ENCODE measurements at regions not wholly inside any gene's neighbourhood (a gene's known extent, or its start where the extent isn't known, plus 50 kb on each side); places are given as distances from the start of the nearest gene placed in this dataset.

DNA sequence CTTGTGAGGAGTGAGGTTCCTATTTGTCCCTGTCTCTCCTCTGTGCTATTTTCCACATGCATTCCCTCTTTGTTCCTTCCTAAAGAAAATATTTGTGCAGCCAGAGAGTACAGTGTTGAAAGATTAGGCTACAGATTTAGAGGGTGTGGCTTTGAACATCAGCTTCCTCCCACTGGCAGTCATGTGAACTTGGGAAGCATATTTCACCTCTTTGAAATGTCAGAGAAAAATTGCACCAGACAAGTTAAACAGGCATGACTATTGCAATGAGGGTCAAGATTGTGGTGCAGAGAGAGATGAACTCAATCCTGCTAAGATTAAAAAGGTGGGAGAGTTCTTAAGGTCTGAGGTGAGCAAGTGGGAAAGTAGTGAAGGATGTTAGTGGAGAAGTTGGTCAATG lies 641.0 kb downstream of the DNAH5 start:
- Histone ChIP-seq H3K79me2 (ENCODE audit: insufficient read depth, low read depth, low read length) (no peaks in the 10 kb centered on the region), H4K20me1 (ENCODE audit: insufficient read depth, low read length) (no peaks in the 10 kb centered on the region), H3K27ac (ENCODE audit: low read depth, low read length, poor library complexity, severe bottlenecking) (no peak overlapping the region), H3K9me3 (ENCODE audit: low read length) (no peaks in the 10 kb centered on the region), H3K4me3 (ENCODE audit: low read depth, low read length, poor library complexity, severe bottlenecking) (no peak overlapping the region), H3K9me2 (ENCODE audit: insufficient read depth, low read length) (no peaks in the 10 kb centered on the region), H3K4me1 (ENCODE audit: insufficient read depth, low read length, poor library complexity, severe bottlenecking) (no peaks in the 10 kb centered on the region), H3K4me2 (ENCODE audit: low read length) (no peak overlapping the region), H2AFZ (ENCODE audit: low read length) (no peak overlapping the region), H3K36me3 (ENCODE audit: insufficient read depth, low read length) (no peaks in the 10 kb centered on the region)
- no peak for DNase-seq (ENCODE audit: low spot score)
- intact Hi-C loops (cut with micrococcal nuclease; ENCODE audit: unreplicated experiment), result no loop called here
- no peak for TF ChIP-seq CTCF (conservative IDR thresholded peaks at IDR 0.05; ENCODE audit: low read length)
- no peak for TF ChIP-seq EZH2phosphoT487 (IDR thresholded peaks at IDR 0.05; ENCODE audit: borderline replicate concordance, low read depth, low read length)
- ChIA-PET POLR2A (interaction anchor here (0.6 kb wide), 4 partner anchors 10 to 1496 kb away, joined by 3 to 4 read pairs (median 4); no protein-coding TSS in a partner anchor), CTCF (ENCODE audit: unreplicated experiment) (no interaction called here)
- BruUV-seq (replicated peaks), result no TSS peak

GRCh38 chr5:13278811-13279210 lies 665.7 kb downstream of the DNAH5 start:
- Histone ChIP-seq H3K9me3 (ENCODE audit: low read length) (no peaks in the 10 kb centered on the region), H3K9me2 (ENCODE audit: insufficient read depth, low read length) (no peaks in the 10 kb centered on the region), H3K27ac (ENCODE audit: low read depth, low read length, poor library complexity, severe bottlenecking) (no peak overlapping the region), H2AFZ (ENCODE audit: low read length) (no peak overlapping the region), H3K36me3 (ENCODE audit: insufficient read depth, low read length) (no peaks in the 10 kb centered on the region), H3K4me1 (ENCODE audit: insufficient read depth, low read length, poor library complexity, severe bottlenecking) (no peaks in the 10 kb centered on the region), H3K79me2 (ENCODE audit: insufficient read depth, low read depth, low read length) (no peaks in the 10 kb centered on the region), H3K4me3 (ENCODE audit: low read depth, low read length, poor library complexity, severe bottlenecking) (no peak overlapping the region), H3K4me2 (ENCODE audit: low read length) (no peak overlapping the region), H4K20me1 (ENCODE audit: insufficient read depth, low read length) (no peaks in the 10 kb centered on the region)
- ChIA-PET POLR2A (interaction anchor here (0.6 to 1.3 kb wide), 2 partner anchors 13 to 67 kb away, joined by 3 read pairs; no protein-coding TSS in a partner anchor), CTCF (ENCODE audit: unreplicated experiment) (no interaction called here)
- DNase-seq (ENCODE audit: low spot score), result no peak
- intact Hi-C loops (cut with micrococcal nuclease; ENCODE audit: unreplicated experiment), result no loop called here
- no TSS peak for BruUV-seq (replicated peaks)
- no peak for TF ChIP-seq EZH2phosphoT487 (IDR thresholded peaks at IDR 0.05; ENCODE audit: borderline replicate concordance, low read depth, low read length)

DNA sequence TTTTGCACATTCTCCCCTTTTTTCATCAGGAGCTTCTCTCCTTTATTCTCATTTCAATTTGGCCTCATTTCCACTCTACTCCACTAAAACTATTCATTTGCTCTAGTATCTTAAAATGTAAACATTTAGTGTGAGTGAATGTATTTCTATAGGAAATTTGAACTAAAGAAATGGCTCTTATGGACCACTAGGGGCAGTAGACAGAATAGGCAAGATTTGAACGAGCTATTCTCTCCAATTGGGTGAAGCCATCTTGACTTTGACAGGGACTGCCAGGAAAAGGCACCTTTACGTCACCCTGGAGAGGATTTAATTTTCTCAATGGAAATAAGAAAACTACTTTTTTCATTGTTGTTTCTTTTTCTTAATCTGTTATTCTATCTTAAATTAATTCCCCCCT lies 666.3 kb downstream of the DNAH5 start:
- Histone ChIP-seq H3K36me3 (ENCODE audit: insufficient read depth, low read length) (no peaks in the 10 kb centered on the region), H3K4me1 (ENCODE audit: insufficient read depth, low read length, poor library complexity, severe bottlenecking) (no peaks in the 10 kb centered on the region), H3K4me2 (ENCODE audit: low read length) (no peak overlapping the region), H3K9me2 (ENCODE audit: insufficient read depth, low read length) (no peaks in the 10 kb centered on the region), H3K79me2 (ENCODE audit: insufficient read depth, low read depth, low read length) (no peaks in the 10 kb centered on the region), H4K20me1 (ENCODE audit: insufficient read depth, low read length) (no peaks in the 10 kb centered on the region), H2AFZ (ENCODE audit: low read length) (no peak overlapping the region), H3K9me3 (ENCODE audit: low read length) (no peaks in the 10 kb centered on the region), H3K4me3 (ENCODE audit: low read depth, low read length, poor library complexity, severe bottlenecking) (no peak overlapping the region), H3K27ac (ENCODE audit: low read depth, low read length, poor library complexity, severe bottlenecking) (no peak overlapping the region)
- TF ChIP-seq EZH2phosphoT487 (IDR thresholded peaks at IDR 0.05; ENCODE audit: borderline replicate concordance, low read depth, low read length) (no peak), CTCF (conservative IDR thresholded peaks at IDR 0.05; ENCODE audit: low read length) (peak; percentile 76)
- POLR2A ChIA-PET, result interaction anchor here (1.3 kb wide), 1 partner anchor 14 kb away, joined by 3 read pairs; no protein-coding TSS in a partner anchor
- peak; percentile 12 for DNase-seq (ENCODE audit: low spot score)
- intact Hi-C loops (cut with micrococcal nuclease; ENCODE audit: unreplicated experiment), result no loop called here
- CTCF ChIA-PET (ENCODE audit: unreplicated experiment), result no interaction called here
- no TSS peak for BruUV-seq (replicated peaks)
